Suprapubic skin (tissue), 4 donors: ENCODE measurements at regions not wholly inside any gene's neighbourhood (a gene's known extent, or its start where the extent isn't known, plus 50 kb on each side); places are given as distances from the start of the nearest gene placed in this dataset.

Source experiments
- DNase-seq, 2 donors: peaks; one replicate each; pipeline ENCODE4 v3.0.0-alpha.2; 2019; ENCODE audit warnings: low spot score in 2 of 2
- H3K27ac ChIP-seq: fragments of 200-600 bp; sonication (generic); one replicate; pipeline ENCODE4 v1.5.1; 2019
- H3K27me3 ChIP-seq: fragments of 200-600 bp; sonication (generic); one replicate; pipeline ENCODE4 v1.5.1; 2019
- H3K36me3 ChIP-seq: fragments of 200-600 bp; sonication (generic); one replicate; pipeline ENCODE4 v1.5.1; 2019
- H3K4me1 ChIP-seq: fragments of 200-600 bp; sonication (generic); one replicate; pipeline ENCODE4 v1.5.1; 2019
- H3K4me3 ChIP-seq: fragments of 200-600 bp; sonication (generic); one replicate; pipeline ENCODE4 v1.5.1; 2019; ENCODE audit warnings: mild to moderate bottlenecking
- H3K9me3 ChIP-seq: fragments of 200-600 bp; sonication (generic); one replicate; pipeline ENCODE4 v1.5.1; 2019
- CTCF ChIP-seq, 2 donors: fragments of 200-600 bp in 1 of 2; fragments of 450-650 bp in 1 of 2; sonication (generic) in 1 of 2; IDR thresholded peaks; one replicate each; pipeline ENCODE4 v1.5.1; 2016 to 2019; ENCODE audit warnings: antibody characterized with exemption in 2 of 2, mild to moderate bottlenecking in 1 of 2, moderate library complexity in 1 of 2
- EP300 ChIP-seq: sonication (generic); formaldehyde crosslinking; IDR thresholded peaks from one replicate; pipeline ENCODE4 v1.6.1; 2017; ENCODE audit warnings: antibody characterized with exemption
- POLR2A ChIP-seq, 2 donors: fragments of 450-650 bp; IDR thresholded peaks; one replicate each; pipeline ENCODE4 v1.6.1; 2017; ENCODE audit warnings: antibody characterized with exemption in 2 of 2, mild to moderate bottlenecking in 2 of 2, moderate library complexity in 2 of 2
- POLR2AphosphoS5 ChIP-seq, 3 donors: sonication (generic); formaldehyde crosslinking; IDR thresholded peaks; one replicate each; pipeline ENCODE4 v1.6.1; 2017; ENCODE audit warnings: antibody characterized with exemption in 3 of 3
- WGBS: methylation state at CpG from one replicate; pipeline ENCODE4 v1.1.5; 2018; 5-methylcytosine and 5-hydroxymethylcytosine counted together

- Histone ChIP-seq H3K27me3 (no peaks in the 10 kb centered on the region), H3K27ac (no peak overlapping the region), H3K4me3 (no peak overlapping the region), H3K36me3 (no peaks in the 10 kb centered on the region), H3K9me3 (no peaks in the 10 kb centered on the region), H3K4me1 (no peaks in the 10 kb centered on the region)
- WGBS: 33% methylated on average over 4 of the region's 4 CpGs
- TF ChIP-seq POLR2AphosphoS5 (IDR thresholded peaks at IDR 0.05): no peak
- TF ChIP-seq POLR2A (IDR thresholded peaks at IDR 0.05): no peak
- no peak for TF ChIP-seq CTCF (IDR thresholded peaks at IDR 0.05)
- TF ChIP-seq EP300: no peak
- DNase-seq: no peak
Observed at GRCh38 chr5:166165596-166165995, 2125.8 kb upstream of the WWC1 start.

GRCh38 chr5:166166071-166166470, 2125.4 kb upstream of the WWC1 start:
- 57% methylated on average over 5 of the region's 5 CpGs for WGBS
- no peak for DNase-seq
- no peak overlapping the region for H3K4me3 ChIP-seq
- no peaks in the 10 kb centered on the region for H3K4me1 ChIP-seq
- no peak for TF ChIP-seq POLR2AphosphoS5 (IDR thresholded peaks at IDR 0.05)
- no peak for TF ChIP-seq EP300
- TF ChIP-seq CTCF (IDR thresholded peaks at IDR 0.05): no peak
- no peak for TF ChIP-seq POLR2A (IDR thresholded peaks at IDR 0.05)
- H3K27me3 ChIP-seq: no peaks in the 10 kb centered on the region
- H3K36me3 ChIP-seq: no peaks in the 10 kb centered on the region
- no peak overlapping the region for H3K27ac ChIP-seq
- H3K9me3 ChIP-seq: no peaks in the 10 kb centered on the region

DNA sequence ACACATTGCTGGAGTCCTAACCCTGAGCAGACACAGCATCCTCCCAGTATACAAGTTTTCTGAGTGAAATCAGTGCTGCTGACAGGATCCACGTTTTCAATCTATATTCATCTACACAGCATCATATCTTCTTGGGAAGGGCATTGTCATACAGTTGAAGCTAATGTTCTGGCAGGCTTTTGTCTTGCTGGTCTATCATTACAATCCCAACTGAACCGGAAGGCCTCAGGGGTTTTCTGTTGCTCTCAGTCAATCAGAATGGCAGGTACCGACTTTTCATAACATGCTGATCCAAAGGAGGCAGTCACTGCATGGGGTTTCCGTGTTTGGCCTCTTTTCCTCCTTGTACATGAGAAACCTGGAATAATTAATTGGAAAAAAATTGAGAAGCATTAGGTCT, 2118.8 kb upstream of the WWC1 start:
- Histone ChIP-seq H3K4me3 (no peak overlapping the region), H3K4me1 (no peaks in the 10 kb centered on the region), H3K27me3 (no peaks in the 10 kb centered on the region), H3K9me3 (no peaks in the 10 kb centered on the region), H3K36me3 (no peaks in the 10 kb centered on the region), H3K27ac (no peak overlapping the region)
- TF ChIP-seq EP300 (no peak), POLR2AphosphoS5 (IDR thresholded peaks at IDR 0.05) (no peak), CTCF (IDR thresholded peaks at IDR 0.05) (no peak), POLR2A (IDR thresholded peaks at IDR 0.05) (no peak)
- no peak for DNase-seq
- WGBS: 66% methylated on average over 4 of the region's 4 CpGs

- Histone ChIP-seq H3K27me3 (no peaks in the 10 kb centered on the region), H3K4me1 (no peaks in the 10 kb centered on the region), H3K9me3 (no peaks in the 10 kb centered on the region), H3K4me3 (no peak overlapping the region), H3K36me3 (no peaks in the 10 kb centered on the region), H3K27ac (no peak overlapping the region)
- DNase-seq: no peak
- WGBS: 49% methylated on average over 8 of the region's 8 CpGs
- TF ChIP-seq EP300: no peak
- no peak for TF ChIP-seq POLR2AphosphoS5 (IDR thresholded peaks at IDR 0.05)
- TF ChIP-seq POLR2A (IDR thresholded peaks at IDR 0.05): no peak
- no peak for TF ChIP-seq CTCF (IDR thresholded peaks at IDR 0.05)
Observed at GRCh38 chr5:166178411-166179080, 2112.9 kb upstream of the WWC1 start.

DNA sequence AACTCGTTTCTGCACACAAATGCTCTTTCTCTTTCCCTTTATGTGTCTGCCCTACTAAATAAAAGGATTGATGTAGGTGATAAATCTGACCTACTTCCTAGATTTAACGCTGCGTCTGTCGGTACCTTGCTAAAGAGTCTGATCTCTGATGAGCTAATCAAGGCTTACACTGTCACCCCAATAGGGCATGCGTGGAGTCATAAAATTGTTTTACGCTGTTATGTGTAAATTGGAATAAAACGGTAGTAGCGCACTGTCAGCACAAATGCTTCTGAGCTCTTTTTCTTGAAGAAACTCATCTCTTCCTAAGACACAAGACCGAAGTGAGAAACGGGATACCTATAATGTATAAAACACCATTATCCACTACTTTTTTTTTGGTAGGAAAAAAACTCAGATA, 2106.3 kb upstream of the WWC1 start:
- TF ChIP-seq POLR2AphosphoS5 (IDR thresholded peaks at IDR 0.05) (no peak), CTCF (IDR thresholded peaks at IDR 0.05) (no peak), EP300 (no peak), POLR2A (IDR thresholded peaks at IDR 0.05) (no peak)
- no peak overlapping the region for H3K27ac ChIP-seq
- no peak for DNase-seq
- H3K27me3 ChIP-seq: no peaks in the 10 kb centered on the region
- 80% methylated on average over 10 of the region's 10 CpGs for WGBS
- H3K9me3 ChIP-seq: no peaks in the 10 kb centered on the region
- H3K4me1 ChIP-seq: no peaks in the 10 kb centered on the region
- H3K36me3 ChIP-seq: no peaks in the 10 kb centered on the region
- no peak overlapping the region for H3K4me3 ChIP-seq
